Caki2 (cell line): ENCODE measurements at regions not wholly inside any gene's neighbourhood (a gene's known extent, or its start where the extent isn't known, plus 50 kb on each side); places are given as distances from the start of the nearest gene placed in this dataset.
"Not testable (repeated sequence)": the region's sequence is repeated elsewhere in the genome, so short reads cannot be mapped to it uniquely, and the experiment has no call there.

ENCODE experiments used
- DNase-seq: peaks from one replicate; pipeline ENCODE4 v3.0.0-alpha.2; 2015; ENCODE audit warnings: low read depth
- in situ Hi-C: cut with HindIII; loops from 2 replicates; pipeline ENCODE4 v1.10.0; 2016; ENCODE audit warnings: low sequenced_read_pairs, low pct_unique_long_range_greater_than_20kb, mixed read lengths

DNA sequence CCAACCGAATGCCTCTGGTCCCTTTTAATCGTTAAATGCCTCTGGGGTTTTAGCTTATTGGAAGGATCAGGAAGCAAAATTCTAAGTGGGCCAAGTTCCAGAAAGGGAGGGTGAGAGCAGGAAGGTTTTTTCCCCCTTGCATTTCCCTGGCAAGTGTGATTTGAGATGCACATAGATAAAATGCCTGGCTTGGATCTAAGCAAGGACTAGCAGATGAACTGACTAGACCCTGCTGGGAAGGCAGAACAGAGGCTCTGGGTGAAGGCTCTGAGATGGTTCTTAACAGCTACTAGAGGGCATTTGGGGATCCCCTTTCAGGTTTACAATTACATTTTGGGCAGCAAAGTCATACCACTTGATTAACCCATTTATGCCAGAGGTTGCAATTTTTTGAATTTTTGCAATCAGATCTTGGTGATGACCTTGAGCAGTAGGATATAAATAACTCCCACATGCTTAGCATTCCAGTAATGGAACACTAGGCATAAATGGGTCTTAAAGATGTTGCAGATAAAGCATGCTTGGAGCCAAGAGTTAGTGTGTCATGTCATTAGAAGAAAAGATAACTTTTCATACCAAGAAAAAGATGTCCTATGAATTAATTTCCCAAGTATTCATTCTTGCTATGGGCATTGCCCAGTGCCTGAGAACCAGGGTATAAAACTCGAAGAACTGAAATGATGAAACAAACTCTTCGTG is 205.9 kb downstream of the SEC23IP start:
- in situ Hi-C loops, result no loop called here
- DNase-seq, result peak; percentile 2

DNA sequence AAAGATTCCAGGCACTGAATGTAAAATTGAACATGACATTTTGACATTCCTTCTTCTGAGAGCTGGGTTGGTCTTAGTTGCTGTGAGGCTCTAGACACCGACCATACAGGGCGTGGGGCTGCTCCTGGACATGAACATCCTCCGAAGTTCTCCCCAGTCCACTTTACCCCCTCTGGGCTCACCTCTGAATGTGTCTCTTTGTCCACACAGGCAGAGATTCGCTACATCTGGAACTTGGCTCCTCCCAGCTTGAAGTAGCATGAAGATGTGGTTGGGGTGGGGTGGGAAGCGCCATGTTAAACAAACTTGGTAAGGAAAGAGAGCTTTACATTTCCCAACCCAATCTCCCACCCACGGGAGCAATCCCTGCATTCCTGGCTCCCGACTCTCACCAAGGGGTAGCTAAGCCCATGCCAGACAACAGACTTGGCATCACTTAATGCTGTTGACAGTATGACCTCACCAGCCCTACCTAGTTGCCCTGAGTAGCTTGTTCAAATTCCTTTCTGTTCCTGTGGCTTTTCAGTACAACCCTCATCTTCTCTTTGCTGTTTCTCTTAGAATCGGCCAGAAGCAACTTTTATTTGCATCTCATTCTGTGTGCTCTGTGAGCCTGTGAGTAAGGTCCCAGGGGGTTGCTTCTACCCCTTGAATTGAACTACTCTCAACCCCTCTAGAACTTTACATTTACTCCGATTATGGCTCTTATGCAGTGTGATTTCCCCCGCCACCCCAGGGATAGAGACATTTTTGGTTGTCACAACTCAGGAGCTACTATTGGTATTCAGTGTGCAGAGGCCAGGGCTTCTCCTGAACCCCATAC is 211.4 kb downstream of the SEC23IP start:
- DNase-seq, result no peak
- in situ Hi-C loops, result no loop called here

DNA sequence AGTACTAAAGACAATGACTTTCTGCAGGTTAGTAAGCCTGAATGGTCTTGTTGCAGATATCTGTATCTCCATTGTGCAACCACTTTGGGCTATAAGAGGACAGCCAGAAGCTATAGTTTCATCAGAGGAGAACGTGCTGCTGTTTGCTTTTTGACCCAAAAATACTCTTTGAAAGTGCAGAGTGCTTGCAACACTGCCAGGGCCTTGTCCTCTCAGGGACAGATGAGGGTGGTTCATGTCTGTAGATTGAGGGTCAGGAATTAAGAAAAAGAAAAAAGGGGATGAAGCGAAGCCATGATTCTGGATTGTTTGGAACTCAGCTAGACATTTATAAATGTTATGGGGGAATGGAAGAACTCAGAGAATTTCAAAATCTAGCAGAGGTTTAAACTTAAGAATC is 212.5 kb downstream of the SEC23IP start:
- DNase-seq, result no peak
- in situ Hi-C loops, result no loop called here

DNA sequence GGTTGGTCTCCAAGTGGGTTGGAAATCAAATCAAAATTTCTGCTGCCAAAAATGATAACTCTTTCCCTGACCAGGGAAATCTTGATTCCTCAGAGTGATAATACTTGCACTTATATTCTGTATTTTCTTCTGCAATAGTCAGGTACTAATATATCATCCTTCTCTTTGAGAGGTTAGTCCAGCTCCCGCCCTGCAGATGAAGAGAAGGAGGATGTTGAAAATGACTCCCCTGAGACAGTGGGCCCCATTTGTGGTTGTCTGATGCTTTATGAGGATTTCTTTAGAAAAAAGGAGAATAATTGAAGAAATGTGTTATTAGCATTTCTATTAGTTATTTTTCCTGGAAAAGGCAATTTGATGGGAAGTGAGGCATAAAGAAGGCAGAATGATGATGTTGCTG is 213.0 kb downstream of the SEC23IP start:
- in situ Hi-C loops, result no loop called here

DNA sequence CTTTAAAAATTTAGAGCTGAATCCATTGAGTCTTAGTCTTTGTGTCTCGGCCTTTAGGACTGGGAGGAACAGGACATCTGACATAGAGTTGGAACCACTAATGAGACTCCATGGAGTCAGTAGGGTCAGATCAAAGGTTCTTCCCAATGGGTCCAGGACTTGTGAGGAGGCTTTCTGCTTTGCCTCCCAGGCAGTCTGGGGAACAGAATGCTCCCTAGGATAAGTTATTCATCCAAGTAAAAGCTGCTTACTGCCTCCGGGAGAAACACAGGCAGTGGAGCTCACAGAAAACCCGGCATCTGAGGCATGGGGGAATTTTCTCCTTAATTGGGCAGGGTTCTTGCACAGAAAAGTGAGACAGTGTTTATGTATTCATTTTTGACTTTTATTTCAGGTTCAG is 216.4 kb downstream of the SEC23IP start:
- no peak for DNase-seq
- in situ Hi-C loops, result no loop called here

More for the DNA sequence above, 213.0 kb downstream of the SEC23IP start:
- DNase-seq, result no peak

DNA sequence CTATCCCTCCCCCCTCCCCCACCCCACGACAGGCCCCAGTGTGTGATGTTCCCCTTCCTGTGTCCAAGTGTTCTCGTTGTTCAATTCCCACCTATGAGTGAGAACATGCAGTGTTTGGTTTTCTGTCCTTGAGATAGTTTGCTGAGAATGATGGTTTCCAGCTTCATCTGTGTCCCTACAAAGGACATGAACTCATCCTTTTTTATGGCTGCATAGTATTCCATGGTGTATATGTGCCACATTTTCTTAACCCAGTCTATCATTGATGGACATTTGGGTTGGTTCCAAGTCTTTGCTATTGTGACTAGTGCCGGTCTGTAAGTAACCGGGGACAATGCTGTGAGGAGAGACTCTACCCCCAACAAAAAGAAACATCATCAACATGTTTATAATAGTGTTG is 217.2 kb downstream of the SEC23IP start:
- in situ Hi-C loops, DNase-seq: not testable (repeated sequence)

DNA sequence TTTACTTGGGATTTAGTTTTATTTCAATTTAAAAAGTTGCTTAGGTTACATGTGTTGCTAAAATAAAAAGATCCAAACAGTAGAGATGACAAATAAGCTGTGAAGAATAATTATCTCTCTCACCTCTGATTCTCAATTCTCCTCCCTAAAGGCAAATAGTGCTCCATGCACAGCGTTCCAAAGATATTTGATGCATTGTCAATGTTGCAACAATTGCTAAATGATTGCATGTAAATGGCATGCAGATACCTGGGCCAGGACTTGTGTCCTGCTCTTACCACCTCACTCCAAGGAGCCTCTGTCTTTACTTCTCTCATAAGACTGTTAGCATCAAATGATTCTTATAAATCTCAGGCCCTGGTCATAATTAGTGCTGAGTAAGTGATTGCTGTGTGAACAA is 217.7 kb downstream of the SEC23IP start:
- no peak for DNase-seq
- in situ Hi-C loops, result no loop called here

DNA sequence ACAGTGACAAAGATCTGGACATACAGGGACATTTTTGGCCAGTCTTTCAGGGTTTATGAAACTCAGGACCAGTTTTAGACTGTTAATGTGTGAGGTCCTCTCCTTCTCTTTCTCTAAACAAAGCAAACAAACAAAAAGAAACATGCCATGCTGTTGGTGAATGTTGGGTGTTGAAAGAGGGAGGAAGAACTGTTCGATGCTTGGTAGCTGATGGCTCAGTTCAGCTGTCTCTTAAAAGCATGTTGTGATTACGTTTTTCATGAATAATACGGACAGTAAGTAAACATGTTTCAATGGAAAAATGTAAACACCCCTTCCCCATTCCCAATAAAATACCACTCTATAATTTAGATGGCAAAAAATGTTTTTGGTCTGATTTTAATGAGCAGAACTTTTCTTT is 219.1 kb downstream of the SEC23IP start:
- DNase-seq, result no peak
- in situ Hi-C loops, result no loop called here

DNA sequence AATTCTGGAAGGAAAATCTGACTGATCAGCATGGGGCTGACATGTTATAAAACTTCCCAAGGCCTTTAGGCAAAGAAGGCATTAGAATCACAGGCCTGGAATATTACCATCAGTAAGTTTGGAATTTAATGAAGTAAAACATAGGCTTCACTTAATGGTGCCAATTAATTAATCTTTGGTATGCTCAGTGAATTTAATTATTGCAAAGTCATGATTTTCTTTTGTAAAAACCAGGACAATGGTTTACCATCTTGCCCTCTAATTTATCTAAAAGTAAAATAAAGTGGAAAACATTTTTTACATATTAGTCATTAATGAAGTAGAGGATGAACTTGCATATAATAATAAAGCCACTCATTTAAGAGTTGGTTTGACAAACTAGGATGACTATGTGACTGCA is 220.3 kb downstream of the SEC23IP start:
- no peak for DNase-seq
- in situ Hi-C loops, result no loop called here

DNA sequence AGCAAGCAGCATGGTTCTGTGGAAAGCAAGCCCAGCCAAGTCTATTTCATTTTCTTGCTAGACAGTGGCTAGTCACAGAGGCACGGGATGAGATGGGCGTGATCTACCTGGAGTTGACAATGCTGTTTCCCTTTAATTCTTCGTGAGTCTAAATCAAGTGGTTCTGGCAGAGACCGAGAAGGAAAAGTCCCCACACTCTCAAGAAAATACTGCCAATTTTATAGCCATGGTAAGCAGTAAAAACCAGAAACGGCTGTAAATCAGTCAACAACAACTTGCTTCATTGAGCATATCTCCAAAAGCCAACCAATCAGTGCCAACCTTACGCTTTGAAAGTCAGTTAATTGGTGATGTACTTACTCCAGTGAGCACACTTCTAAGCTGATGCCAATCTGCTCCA is 223.4 kb downstream of the SEC23IP start:
- peak; percentile 6 for DNase-seq
- in situ Hi-C loops, result no loop called here

DNA sequence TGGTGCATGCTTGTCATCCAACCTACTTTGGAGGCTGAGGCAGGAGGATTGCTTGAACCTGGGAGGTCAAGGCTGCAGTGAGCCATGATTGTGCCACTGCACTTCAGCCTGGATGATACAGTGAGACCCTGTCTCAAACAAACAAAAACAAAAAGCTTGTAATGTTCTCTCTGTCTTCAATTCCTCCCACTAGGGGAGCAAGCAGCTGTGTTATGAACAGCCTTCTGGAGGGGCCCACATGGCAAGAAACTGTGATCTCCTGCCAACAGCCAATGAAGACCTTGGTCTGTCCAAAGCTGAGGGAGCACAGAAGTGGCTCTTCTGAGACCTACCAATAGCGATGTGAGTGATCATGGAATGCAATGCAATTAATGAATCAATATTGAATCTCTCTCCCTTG is 229.2 kb downstream of the SEC23IP start:
- in situ Hi-C loops, result no loop called here

DNA sequence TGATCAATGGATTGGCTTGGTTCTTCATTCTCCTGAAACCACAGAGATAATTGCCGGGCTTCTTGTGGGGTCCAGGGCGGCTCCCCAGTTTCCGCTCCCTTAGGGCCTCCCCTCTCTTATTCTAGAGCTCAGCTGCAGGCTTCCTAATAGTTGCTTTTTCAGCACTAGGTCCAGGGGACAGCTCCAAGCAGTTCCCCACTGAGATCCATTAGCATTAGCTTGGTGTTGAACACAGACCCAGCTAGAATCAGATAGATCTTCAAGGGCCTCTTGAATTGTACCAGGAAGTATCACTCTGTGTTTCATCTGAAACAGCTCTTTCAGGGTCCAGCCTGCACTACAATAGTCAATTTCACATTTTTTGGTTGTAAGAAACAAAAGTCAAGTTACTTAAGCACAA is 238.7 kb downstream of the SEC23IP start:
- peak; percentile 26 for DNase-seq
- in situ Hi-C loops, result no loop called here

More for the DNA sequence above, 229.2 kb downstream of the SEC23IP start:
- no peak for DNase-seq

DNA sequence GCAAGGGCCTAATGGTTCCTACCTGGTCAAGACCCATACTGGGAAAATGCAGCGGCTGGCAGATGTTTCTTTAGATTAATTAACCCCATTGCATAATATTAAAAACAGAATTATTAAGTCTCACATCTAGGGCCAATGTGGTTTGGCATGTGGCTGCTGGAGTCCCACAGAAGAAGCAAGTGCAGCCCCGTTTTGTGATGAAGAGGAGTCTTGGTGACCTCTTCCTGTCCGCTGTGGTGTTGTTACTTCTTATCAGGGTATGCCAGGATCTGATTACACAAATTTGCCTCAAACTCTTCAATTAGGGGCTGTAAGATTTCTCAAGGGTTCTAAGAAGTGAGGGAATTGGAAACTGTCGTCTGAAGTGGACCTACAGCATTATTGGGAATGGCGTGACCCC is 240.3 kb downstream of the SEC23IP start:
- DNase-seq, result no peak

DNA sequence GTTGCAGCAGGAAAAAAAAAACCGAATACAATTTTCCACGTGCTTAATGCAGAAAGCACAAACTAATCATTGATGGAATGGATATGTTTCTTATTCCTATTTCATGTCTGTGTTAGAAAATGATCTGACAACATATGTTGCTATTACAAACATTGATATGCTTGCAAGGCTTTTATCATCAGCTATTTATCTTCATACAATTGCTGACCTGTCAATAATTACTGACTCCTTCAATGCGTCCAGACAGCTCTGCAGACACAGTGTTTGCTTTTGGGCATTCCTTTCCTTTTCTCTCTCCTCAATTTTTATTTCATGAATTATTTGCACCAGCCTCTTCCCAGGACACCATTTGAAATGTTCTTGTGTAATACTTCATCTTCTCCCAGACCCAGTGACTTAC is 246.2 kb downstream of the SEC23IP start:
- in situ Hi-C loops, result no loop called here

More for the DNA sequence above, 240.3 kb downstream of the SEC23IP start:
- in situ Hi-C loops, result no loop called here

DNA sequence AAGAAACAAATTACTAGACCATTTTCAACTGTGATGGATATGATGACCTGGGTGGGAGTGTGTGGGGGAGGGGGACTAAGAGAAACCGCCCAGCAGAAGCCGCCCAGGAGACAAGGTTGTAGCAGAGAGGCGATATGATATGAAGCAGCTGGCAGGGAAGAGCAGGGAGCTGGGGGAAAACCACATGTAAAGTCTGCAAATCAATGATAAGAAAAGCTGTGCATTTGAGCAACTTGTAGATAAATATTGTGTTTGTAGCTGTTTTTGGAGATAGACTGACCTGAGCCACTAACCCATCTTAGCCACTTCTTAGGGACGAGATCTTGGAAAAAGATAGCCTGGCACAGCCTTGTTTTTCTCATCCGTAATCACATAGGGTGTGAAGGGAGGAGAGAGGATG is 252.6 kb downstream of the SEC23IP start:
- in situ Hi-C loops, result no loop called here
- no peak for DNase-seq

More for the DNA sequence above, 246.2 kb downstream of the SEC23IP start:
- DNase-seq, result no peak

DNA sequence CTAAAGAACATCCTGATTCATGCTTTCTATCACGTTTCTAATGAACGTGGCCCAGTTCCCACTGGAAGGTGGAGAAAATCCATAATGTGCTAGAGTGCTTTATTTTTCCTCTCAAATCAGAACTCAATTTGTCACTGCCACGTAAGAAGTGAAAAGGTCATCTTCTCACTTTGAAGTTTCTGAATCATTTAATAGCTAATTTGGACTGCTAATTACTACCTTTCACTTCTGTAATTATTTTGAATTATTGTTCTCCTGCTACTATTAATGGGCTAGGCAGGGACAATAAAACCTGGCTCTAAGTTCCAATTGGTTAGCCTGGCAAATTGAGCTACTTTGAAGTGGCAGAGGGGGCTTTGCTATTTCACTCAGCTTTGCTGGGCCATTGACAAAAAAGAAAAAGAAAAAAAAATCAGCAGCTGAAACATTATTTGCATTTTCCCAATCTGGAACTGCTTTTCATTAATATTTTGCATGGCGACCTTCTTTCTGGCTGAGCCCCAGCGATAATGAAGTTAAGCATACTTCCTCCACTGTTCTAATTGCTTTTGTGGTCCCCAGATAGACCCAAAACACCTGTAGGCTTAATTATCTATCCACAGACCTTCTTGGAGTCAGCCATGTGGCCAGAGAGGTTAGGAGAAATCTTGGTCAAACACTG is 264.2 kb downstream of the SEC23IP start:
- in situ Hi-C loops, result no loop called here
- DNase-seq, result no peak

DNA sequence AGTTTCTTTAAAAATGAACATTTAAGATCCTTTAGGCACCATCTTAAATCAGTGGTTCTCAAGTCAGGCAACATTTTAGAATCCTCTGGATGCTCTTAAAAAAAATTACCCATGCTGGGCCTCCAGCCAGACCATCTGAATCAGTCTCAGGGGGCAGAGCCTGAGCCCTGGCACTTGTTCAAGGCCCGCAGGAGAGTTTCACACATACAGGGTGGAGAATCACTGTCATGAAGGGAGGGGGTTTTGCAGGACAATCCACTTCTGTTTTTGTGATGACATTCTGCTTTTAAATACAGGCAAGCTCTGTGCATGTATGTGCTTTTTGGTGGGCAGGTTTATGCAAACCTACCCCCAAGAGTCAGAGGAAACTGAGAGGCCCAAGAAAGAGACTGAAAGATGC is 268.6 kb downstream of the SEC23IP start:
- in situ Hi-C loops, result no loop called here

DNA sequence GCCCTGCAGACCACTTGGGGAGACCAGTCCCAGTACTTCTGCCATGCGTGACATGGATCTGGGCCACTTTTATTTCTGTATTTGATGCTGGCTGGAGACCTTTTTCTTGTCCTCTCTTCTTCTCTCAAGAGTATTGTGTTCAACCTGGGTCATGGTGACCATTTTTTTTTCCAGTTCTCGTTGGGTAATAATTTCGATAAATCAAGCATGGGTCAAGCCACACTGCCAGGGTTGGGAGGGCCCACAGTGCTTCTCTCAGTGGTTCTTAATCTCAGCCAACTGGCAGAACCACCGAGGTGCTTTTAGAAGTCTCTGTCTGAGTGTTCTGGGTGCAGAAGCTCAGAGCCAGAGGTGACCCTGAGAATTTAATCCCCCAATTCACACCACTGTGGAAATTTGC is 269.9 kb downstream of the SEC23IP start:
- in situ Hi-C loops, result no loop called here
- no peak for DNase-seq

More for the DNA sequence above, 268.6 kb downstream of the SEC23IP start:
- DNase-seq, result no peak

DNA sequence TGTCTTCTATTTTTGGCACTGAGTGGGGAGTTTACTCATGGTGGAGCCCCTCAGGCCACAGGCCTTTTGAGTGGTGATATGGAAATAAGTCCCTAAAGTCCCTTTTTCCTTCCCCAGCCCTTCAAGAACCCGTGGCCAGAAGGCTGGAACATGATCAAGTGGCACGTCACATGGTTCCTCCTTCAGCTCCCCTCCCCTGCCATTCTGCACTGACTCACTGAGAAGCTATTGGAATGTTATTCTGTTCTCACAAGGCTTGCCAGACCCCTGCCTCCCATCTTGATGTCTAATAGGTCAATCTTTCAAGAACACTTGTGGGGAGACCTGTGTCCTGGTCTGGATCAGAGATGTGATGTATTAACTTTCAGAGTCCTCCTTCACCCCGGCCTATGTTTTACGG is 279.8 kb downstream of the SEC23IP start:
- in situ Hi-C loops, result no loop called here
- DNase-seq, result no peak
